ENCODE measurements at regions not wholly inside any gene's neighbourhood (a gene's known extent, or its start where the extent isn't known, plus 50 kb on each side); places are given as distances from the start of the nearest gene placed in this dataset.

GRCh38 chr1:81577004-81577697 lies 223.6 kb upstream of the ADGRL2 start:
- H3K27ac ChIP-seq (ENCODE audit: low read depth, low read length): no peak overlapping the region
- no peak for FAIRE-seq
- no peak overlapping the region for H3K4ac ChIP-seq (replicated peaks; ENCODE audit: insufficient read length, low read depth, low read length)
- H2BK12ac ChIP-seq (ENCODE audit: low read depth, low read length): no peak overlapping the region
- no peaks in the 10 kb centered on the region for H3K23me2 ChIP-seq (ENCODE audit: low read depth, low read length)
- POLR2A ChIA-PET (ENCODE audit: partially characterized antibody): no interaction called here
- no peak overlapping the region for H3K9ac ChIP-seq (replicated peaks in 1 of 4; ENCODE audit: extremely low read depth in 1 of 4, low read depth in 3 of 4, low read length in 3 of 4)
- H3K4me2 ChIP-seq (ENCODE audit: insufficient read depth in 1 of 2, low read depth in 2 of 2, low read length in 2 of 2): no peak overlapping the region
- H2AK5ac ChIP-seq (ENCODE audit: low read depth, low read length): no peak overlapping the region
- H3K4me1 ChIP-seq (replicated peaks in 1 of 4; ENCODE audit: control insufficient read depth in 3 of 4, insufficient read depth in 4 of 4, low read length in 3 of 4): peaks cover 3 to 15% (median 6%) of the 10 kb centered on the region in 4 experiments; a peak in 6 of 7 replicates
- TF ChIP-seq GTF2F1 (IDR thresholded peaks at IDR 0.05; ENCODE audit: borderline replicate concordance, low read depth, low read length) (no peak), TBP (IDR thresholded peaks at IDR 0.05; ENCODE audit: low read depth, low read length) (no peak), SP4 (IDR thresholded peaks at IDR 0.05; ENCODE audit: low read length) (no peak), RNF2 (IDR thresholded peaks at IDR 0.05; ENCODE audit: borderline replicate concordance, low read depth, low read length, missing control alignments, poor library complexity, severe bottlenecking) (no peak), CBX5 (IDR thresholded peaks at IDR 0.05; ENCODE audit: low read depth, low read length) (no peak), SUZ12 (IDR thresholded peaks at IDR 0.05; ENCODE audit: low read length) (no peak), POLR2AphosphoS5 (IDR thresholded peaks at IDR 0.05; ENCODE audit: low read depth, low read length) (no peak), SAP30 (IDR thresholded peaks at IDR 0.05; ENCODE audit: insufficient read depth, insufficient replicate concordance, low read length) (no peak), TAF7 (optimal IDR thresholded peaks at IDR 0.05; ENCODE audit: borderline replicate concordance, low read depth, low read length) (no peak), EGR1 (IDR thresholded peaks at IDR 0.05; ENCODE audit: borderline replicate concordance, low read depth, low read length) (no peak), CHD1 (IDR thresholded peaks at IDR 0.05; ENCODE audit: low read depth, low read length) (no peak)
- DNase-seq (ENCODE audit: low read depth in 1 of 2, low spot score in 2 of 2): no peak
- no peak overlapping the region for H3K56ac ChIP-seq (replicated peaks; ENCODE audit: insufficient read length, low read depth, low read length)
- no peak overlapping the region for H3K23ac ChIP-seq (ENCODE audit: insufficient read length)
- H4K8ac ChIP-seq (ENCODE audit: extremely low read depth, insufficient read depth, low read length): no peak overlapping the region
- H2BK20ac ChIP-seq (ENCODE audit: low read length): no peak overlapping the region
- H4K5ac ChIP-seq (ENCODE audit: insufficient read length, low read depth, low read length): no peak overlapping the region
- H4K91ac ChIP-seq (replicated peaks; ENCODE audit: insufficient read length, low read length): peak overlapping the region; percentile 30
- H2BK15ac ChIP-seq (ENCODE audit: low read length): no peak overlapping the region
- H3K18ac ChIP-seq (ENCODE audit: extremely low read depth, low read length): no peak overlapping the region
- no peaks in the 10 kb centered on the region for H3K9me3 ChIP-seq (ENCODE audit: insufficient read depth in 2 of 2, low read depth in 1 of 2, low read length in 1 of 2)
- H3K4me3 ChIP-seq (ENCODE audit: extremely low read depth in 1 of 4, insufficient read depth in 2 of 4, low read depth in 3 of 4, low read length in 4 of 4): no peak overlapping the region
- H3K79me2 ChIP-seq (ENCODE audit: control insufficient read depth in 1 of 2, insufficient read depth in 2 of 2, low read length in 2 of 2): no peaks in the 10 kb centered on the region
- H2BK5ac ChIP-seq (ENCODE audit: low read depth, low read length): no peak overlapping the region
- H3K36me3 ChIP-seq (ENCODE audit: control insufficient read depth in 2 of 4, insufficient read depth in 4 of 4, low read length in 3 of 4): no peaks in the 10 kb centered on the region
- CTCF ChIA-PET (ENCODE audit: partially characterized antibody): no interaction called here
- no peak overlapping the region for H3K14ac ChIP-seq (ENCODE audit: insufficient read length)
- WGBS, 2 experiments (ENCODE audit: extremely low coverage in 1 of 2, insufficient coverage in 1 of 2, insufficient read length in 1 of 2, insufficient replicate concordance in 2 of 2, low coverage in 1 of 2, low lambda C conversion rate in 2 of 2, missing lambda C conversion rate in 1 of 2): 92% methylated on average over 7 of the region's 7 CpGs; no CpG with 5 or more reads in 1 of the 2 experiments
- no peaks in the 10 kb centered on the region for H3K27me3 ChIP-seq (replicated peaks in 1 of 4; ENCODE audit: control insufficient read depth in 3 of 4, extremely low read depth in 1 of 4, insufficient read depth in 3 of 4, low read length in 3 of 4)
- no peaks in the 10 kb centered on the region for H4K20me1 ChIP-seq (replicated peaks in 1 of 2; ENCODE audit: control insufficient read depth in 1 of 2, insufficient read depth in 2 of 2, low read length in 2 of 2)
- peak overlapping the region; percentile 45; the same call in 1 of the 2 replicates for H2AFZ ChIP-seq (ENCODE audit: low read length)
- no peak overlapping the region for H2BK120ac ChIP-seq (replicated peaks; ENCODE audit: low read depth, low read length)
- H3K79me1 ChIP-seq (ENCODE audit: low read depth, low read length): no peaks in the 10 kb centered on the region

Measured in H1 (cell line).